ENCODE measurements at regions not wholly inside any gene's neighbourhood (a gene's known extent, or its start where the extent isn't known, plus 50 kb on each side); places are given as distances from the start of the nearest gene placed in this dataset.

DNA sequence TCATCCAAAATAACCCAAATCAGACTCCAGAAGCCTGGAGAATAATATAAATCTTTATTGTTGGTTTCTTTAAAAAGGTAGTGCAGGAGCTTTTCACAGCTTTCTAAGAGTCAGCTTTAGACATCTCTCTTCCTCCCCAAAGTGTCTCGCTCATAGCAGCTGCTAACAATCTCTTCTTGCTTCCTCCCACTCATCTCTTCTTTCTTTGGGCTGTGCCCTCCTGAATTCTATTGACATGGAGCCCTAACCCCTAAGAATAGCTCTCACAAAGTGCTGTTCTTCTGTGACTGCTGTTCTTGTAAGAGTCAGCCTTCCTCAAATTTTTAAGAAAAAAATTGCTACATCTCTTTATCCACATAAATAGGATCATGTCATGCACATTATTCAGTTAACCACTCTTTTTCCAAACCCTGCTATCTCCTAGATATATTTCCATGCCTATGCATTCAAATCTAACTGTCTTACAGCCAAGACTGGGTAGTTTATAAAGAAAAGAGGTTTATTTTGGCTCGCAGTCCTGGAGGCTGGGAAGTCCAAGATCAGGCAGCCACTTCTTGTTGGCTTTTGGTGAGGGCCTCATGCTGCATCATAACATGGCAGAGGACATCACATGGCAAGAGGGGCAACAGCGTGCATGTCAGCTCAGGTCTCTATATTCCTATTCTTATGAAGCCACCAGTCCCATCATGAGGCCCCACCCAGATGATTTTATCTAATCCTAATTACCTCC, 301.0 kb upstream of the POU3F1 start:
- H3K4me3 ChIP-seq (ENCODE audit: low read depth, low read length), result no peak overlapping the region
- CTCF ChIA-PET, result no interaction called here
- POLR2A ChIA-PET, result no interaction called here
- TF ChIP-seq, protein P1, sequence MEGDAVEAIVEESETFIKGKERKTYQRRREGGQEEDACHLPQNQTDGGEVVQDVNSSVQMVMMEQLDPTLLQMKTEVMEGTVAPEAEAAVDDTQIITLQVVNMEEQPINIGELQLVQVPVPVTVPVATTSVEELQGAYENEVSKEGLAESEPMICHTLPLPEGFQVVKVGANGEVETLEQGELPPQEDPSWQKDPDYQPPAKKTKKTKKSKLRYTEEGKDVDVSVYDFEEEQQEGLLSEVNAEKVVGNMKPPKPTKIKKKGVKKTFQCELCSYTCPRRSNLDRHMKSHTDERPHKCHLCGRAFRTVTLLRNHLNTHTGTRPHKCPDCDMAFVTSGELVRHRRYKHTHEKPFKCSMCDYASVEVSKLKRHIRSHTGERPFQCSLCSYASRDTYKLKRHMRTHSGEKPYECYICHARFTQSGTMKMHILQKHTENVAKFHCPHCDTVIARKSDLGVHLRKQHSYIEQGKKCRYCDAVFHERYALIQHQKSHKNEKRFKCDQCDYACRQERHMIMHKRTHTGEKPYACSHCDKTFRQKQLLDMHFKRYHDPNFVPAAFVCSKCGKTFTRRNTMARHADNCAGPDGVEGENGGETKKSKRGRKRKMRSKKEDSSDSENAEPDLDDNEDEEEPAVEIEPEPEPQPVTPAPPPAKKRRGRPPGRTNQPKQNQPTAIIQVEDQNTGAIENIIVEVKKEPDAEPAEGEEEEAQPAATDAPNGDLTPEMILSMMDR (IDR thresholded peaks at IDR 0.05; ENCODE audit: insufficient read depth, low read length, missing control alignments), result no peak
- DNase-seq (ENCODE audit: low read depth, low spot score), result no peak

- TF ChIP-seq, protein P1 (IDR thresholded peaks at IDR 0.05; ENCODE audit: insufficient read depth, low read length, missing control alignments), result no peak
- H3K4me3 ChIP-seq (ENCODE audit: low read depth, low read length), result no peak overlapping the region
- ChIA-PET CTCF (no interaction called here), POLR2A (no interaction called here)
- DNase-seq (ENCODE audit: low read depth, low spot score), result no peak
Observed at GRCh38 chr1:38344716-38345115, 298.1 kb upstream of the POU3F1 start.

GRCh38 chr1:38341694-38342093, 295.1 kb upstream of the POU3F1 start:
- no peak for DNase-seq (ENCODE audit: low read depth, low spot score)
- POLR2A ChIA-PET, result no interaction called here
- CTCF ChIA-PET, result no interaction called here

DNA sequence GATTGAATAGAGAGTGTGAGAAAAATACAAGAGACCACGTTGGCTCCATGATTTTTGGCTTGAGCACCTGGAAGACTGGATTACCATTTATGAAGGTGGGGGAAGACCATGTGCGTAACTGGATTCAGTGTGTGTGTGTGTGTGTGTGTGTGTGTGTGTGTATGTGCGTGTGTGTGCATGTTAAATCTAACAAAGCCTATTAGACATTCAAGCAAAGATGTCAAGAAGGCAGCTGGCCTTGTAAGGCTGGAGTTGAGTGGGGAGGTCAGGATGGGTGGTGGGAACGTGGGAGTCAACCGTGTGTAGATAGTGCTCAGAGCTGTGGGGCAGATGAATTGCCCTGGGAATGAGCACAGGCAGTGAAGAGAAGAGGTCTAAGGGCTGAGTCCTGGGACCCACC, 293.8 kb upstream of the POU3F1 start:
- DNase-seq (ENCODE audit: low read depth, low spot score), result no peak
- TF ChIP-seq, protein P1 (IDR thresholded peaks at IDR 0.05; ENCODE audit: insufficient read depth, low read length, missing control alignments), result no peak
- H3K4me3 ChIP-seq (ENCODE audit: low read depth, low read length), result no peak overlapping the region
- POLR2A ChIA-PET, result no interaction called here
- CTCF ChIA-PET, result no interaction called here

More at GRCh38 chr1:38341694-38342093, 295.1 kb upstream of the POU3F1 start:
- TF ChIP-seq, protein P1 (IDR thresholded peaks at IDR 0.05; ENCODE audit: insufficient read depth, low read length, missing control alignments), result no peak
- H3K4me3 ChIP-seq (ENCODE audit: low read depth, low read length), result no peak overlapping the region

- TF ChIP-seq, protein P1 (IDR thresholded peaks at IDR 0.05; ENCODE audit: insufficient read depth, low read length, missing control alignments), result no peak
- POLR2A ChIA-PET, result no interaction called here
- CTCF ChIA-PET, result no interaction called here
- no peak overlapping the region for H3K4me3 ChIP-seq (ENCODE audit: low read depth, low read length)
- no peak for DNase-seq (ENCODE audit: low read depth, low spot score)
Observed at GRCh38 chr1:38337711-38338110, 291.1 kb upstream of the POU3F1 start.

DNA sequence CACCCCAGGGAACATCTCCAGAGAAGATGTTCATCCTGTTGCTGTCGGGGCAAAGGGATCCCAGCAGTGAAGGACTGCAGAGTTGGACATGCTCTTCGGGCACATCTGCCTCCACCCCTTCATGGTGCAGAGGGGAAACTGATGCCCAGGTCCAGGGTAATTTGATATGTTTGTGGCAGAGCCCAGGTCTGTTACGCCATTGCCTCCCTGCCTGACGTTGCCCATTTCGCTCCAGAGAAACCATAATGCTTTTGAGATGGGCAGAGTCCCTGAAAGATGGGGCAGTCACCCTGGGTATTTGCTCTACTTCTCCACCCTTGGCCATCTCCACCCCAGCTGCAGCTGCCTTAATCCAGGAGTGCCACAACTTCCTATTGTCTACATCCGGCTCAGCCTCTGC, 290.4 kb upstream of the POU3F1 start:
- DNase-seq (ENCODE audit: low read depth, low spot score), result no peak
- no peak overlapping the region for H3K4me3 ChIP-seq (ENCODE audit: low read depth, low read length)
- TF ChIP-seq, protein P1 (IDR thresholded peaks at IDR 0.05; ENCODE audit: insufficient read depth, low read length, missing control alignments), result no peak
- POLR2A ChIA-PET, result no interaction called here
- CTCF ChIA-PET, result no interaction called here
